ENCODE measurements at regions not wholly inside any gene's neighbourhood (a gene's known extent, or its start where the extent isn't known, plus 50 kb on each side); places are given as distances from the start of the nearest gene placed in this dataset.

DNA sequence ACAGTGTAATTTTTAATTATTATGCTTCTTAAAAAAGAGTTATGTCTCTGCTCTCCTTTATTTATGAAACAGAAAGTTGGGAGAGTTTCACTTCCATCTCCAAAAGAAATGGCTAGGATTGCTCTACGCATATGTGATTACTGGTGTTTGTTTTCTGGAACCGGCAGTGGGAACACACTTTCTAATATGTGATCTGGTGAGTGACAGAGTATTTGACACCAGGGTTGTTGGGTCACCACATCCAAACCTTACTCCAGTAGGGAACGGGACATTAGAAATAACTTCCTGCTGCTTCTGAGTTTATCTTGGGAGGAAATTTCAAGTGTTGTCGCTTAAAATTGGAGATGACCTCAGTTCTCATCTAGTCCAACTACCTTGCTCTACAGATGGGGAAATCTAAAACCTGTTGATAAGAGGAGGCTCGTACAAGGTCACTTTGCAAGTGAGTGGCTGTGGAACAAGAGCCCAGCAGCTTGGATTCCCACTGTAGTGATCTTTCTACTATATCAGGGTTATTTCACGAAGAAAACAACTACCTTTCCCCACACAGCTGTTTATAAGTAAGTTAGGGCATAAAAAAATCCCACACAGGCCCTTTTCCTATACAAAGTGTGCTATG lies 108.5 kb downstream of the TTC32 start:
- Histone ChIP-seq H3K9ac (ENCODE audit: control insufficient read depth, insufficient read depth, low read length) (no peak overlapping the region), H3K27me3 (replicated peaks in 1 of 2; ENCODE audit: control insufficient read depth in 2 of 2, insufficient read depth in 2 of 2, low read length in 1 of 2) (peaks cover 0 to 3% of the 10 kb centered on the region in 2 experiments; a peak in 2 of 4 replicates), H4K20me1 (ENCODE audit: control insufficient read depth, insufficient read depth) (no peaks in the 10 kb centered on the region), H3K36me3 (ENCODE audit: control insufficient read depth in 2 of 2, insufficient read depth in 2 of 2, low read length in 1 of 2) (no peaks in the 10 kb centered on the region), H3K4me3 (no peak overlapping the region), H3K4me2 (ENCODE audit: control insufficient read depth, insufficient read depth) (no peak overlapping the region), H2AFZ (ENCODE audit: control insufficient read depth, low read depth, low read length) (no peak overlapping the region), H3K79me2 (ENCODE audit: control insufficient read depth, insufficient read depth, low read length) (no peaks in the 10 kb centered on the region), H3K27ac (ENCODE audit: control insufficient read depth, insufficient read depth) (no peak overlapping the region), H3K4me1 (ENCODE audit: control insufficient read depth, insufficient read depth, low read length) (no peaks in the 10 kb centered on the region), H3K9me3 (replicated peaks; ENCODE audit: control insufficient read depth, insufficient read depth, low read length) (no peaks in the 10 kb centered on the region)
- no peak for DNase-seq (ENCODE audit: low read depth, low spot score)
- in situ Hi-C loops (cut with MboI) (no loop called here), intact Hi-C loops (cut with micrococcal nuclease; ENCODE audit: unreplicated experiment) (no loop called here)
- ATAC-seq, result no peak
- ChIA-PET SMC1A (ENCODE audit: uncharacterized antibody, unreplicated experiment) (no interaction called here), RAD21 (ENCODE audit: unreplicated experiment) (no interaction called here), POLR2A (no interaction called here), CTCF (no interaction called here)
- 25% methylated on average over 6 of the region's 6 CpGs for WGBS (ENCODE audit: insufficient coverage, insufficient replicate concordance, low lambda C conversion rate, missing lambda C conversion rate)
- BruUV-seq (replicated peaks), result no TSS peak
- FAIRE-seq, result no peak
- TF ChIP-seq, protein P1, sequence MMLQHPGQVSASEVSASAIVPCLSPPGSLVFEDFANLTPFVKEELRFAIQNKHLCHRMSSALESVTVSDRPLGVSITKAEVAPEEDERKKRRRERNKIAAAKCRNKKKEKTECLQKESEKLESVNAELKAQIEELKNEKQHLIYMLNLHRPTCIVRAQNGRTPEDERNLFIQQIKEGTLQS (IDR thresholded peaks at IDR 0.05; ENCODE audit: borderline replicate concordance, extremely low read depth, low read depth, low read length), result no peak
- TF ChIP-seq SREBF1 (IDR thresholded peaks at IDR 0.05; ENCODE audit: low read length) (no peak), POU2F2 (IDR thresholded peaks at IDR 0.05; ENCODE audit: borderline replicate concordance, low read depth, low read length) (no peak), ZZZ3 (IDR thresholded peaks at IDR 0.05; ENCODE audit: control insufficient read depth, insufficient read length, low read depth) (no peak), IKZF1 (conservative IDR thresholded peaks at IDR 0.05) (no peak), JUNB (IDR thresholded peaks at IDR 0.05) (no peak), RAD21 (IDR thresholded peaks at IDR 0.05; ENCODE audit: insufficient read depth, low read depth, low read length) (no peak), RUNX3 (IDR thresholded peaks at IDR 0.05; ENCODE audit: low read length) (no peak), KAT2A (conservative IDR thresholded peaks at IDR 0.05; ENCODE audit: control insufficient read depth, low read depth, low read length) (no peak), EGR1 (IDR thresholded peaks at IDR 0.05; ENCODE audit: borderline replicate concordance in 1 of 2, low read depth in 2 of 2, low read length in 2 of 2) (no peak)
- TF ChIP-seq, protein P2, sequence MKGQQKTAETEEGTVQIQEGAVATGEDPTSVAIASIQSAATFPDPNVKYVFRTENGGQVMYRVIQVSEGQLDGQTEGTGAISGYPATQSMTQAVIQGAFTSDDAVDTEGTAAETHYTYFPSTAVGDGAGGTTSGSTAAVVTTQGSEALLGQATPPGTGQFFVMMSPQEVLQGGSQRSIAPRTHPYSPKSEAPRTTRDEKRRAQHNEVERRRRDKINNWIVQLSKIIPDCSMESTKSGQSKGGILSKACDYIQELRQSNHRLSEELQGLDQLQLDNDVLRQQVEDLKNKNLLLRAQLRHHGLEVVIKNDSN (IDR thresholded peaks at IDR 0.05; ENCODE audit: borderline replicate concordance, extremely low read length, insufficient read depth, low read depth, low read length), result no peak
- TF ChIP-seq, protein P3, sequence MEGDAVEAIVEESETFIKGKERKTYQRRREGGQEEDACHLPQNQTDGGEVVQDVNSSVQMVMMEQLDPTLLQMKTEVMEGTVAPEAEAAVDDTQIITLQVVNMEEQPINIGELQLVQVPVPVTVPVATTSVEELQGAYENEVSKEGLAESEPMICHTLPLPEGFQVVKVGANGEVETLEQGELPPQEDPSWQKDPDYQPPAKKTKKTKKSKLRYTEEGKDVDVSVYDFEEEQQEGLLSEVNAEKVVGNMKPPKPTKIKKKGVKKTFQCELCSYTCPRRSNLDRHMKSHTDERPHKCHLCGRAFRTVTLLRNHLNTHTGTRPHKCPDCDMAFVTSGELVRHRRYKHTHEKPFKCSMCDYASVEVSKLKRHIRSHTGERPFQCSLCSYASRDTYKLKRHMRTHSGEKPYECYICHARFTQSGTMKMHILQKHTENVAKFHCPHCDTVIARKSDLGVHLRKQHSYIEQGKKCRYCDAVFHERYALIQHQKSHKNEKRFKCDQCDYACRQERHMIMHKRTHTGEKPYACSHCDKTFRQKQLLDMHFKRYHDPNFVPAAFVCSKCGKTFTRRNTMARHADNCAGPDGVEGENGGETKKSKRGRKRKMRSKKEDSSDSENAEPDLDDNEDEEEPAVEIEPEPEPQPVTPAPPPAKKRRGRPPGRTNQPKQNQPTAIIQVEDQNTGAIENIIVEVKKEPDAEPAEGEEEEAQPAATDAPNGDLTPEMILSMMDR (IDR thresholded peaks at IDR 0.05 in 2 of 3, conservative IDR thresholded peaks at IDR 0.05 in 1 of 3; ENCODE audit: control insufficient read depth in 2 of 3, extremely low read depth in 1 of 3, insufficient read depth in 1 of 3, low read depth in 3 of 3, low read length in 3 of 3), result no peak
- TF ChIP-seq, protein P4, sequence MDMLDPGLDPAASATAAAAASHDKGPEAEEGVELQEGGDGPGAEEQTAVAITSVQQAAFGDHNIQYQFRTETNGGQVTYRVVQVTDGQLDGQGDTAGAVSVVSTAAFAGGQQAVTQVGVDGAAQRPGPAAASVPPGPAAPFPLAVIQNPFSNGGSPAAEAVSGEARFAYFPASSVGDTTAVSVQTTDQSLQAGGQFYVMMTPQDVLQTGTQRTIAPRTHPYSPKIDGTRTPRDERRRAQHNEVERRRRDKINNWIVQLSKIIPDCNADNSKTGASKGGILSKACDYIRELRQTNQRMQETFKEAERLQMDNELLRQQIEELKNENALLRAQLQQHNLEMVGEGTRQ (IDR thresholded peaks at IDR 0.05; ENCODE audit: borderline replicate concordance, low read depth, low read length), result no peak
- TF ChIP-seq, protein P5, sequence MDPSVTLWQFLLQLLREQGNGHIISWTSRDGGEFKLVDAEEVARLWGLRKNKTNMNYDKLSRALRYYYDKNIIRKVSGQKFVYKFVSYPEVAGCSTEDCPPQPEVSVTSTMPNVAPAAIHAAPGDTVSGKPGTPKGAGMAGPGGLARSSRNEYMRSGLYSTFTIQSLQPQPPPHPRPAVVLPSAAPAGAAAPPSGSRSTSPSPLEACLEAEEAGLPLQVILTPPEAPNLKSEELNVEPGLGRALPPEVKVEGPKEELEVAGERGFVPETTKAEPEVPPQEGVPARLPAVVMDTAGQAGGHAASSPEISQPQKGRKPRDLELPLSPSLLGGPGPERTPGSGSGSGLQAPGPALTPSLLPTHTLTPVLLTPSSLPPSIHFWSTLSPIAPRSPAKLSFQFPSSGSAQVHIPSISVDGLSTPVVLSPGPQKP (IDR thresholded peaks at IDR 0.05; ENCODE audit: low read depth, low read length), result no peak

All from GM12878 (cell line).